SW480 (cell line): ENCODE measurements at regions not wholly inside any gene's neighbourhood (a gene's known extent, or its start where the extent isn't known, plus 50 kb on each side); places are given as distances from the start of the nearest gene placed in this dataset.
A peak's percentile ranks its signal among the peaks of the same experiment; 100 is the strongest.
"Not testable (repeated sequence)": the region's sequence is repeated elsewhere in the genome, so short reads cannot be mapped to it uniquely, and the experiment has no call there.

Experiments
- DNase-seq: peaks from one replicate; pipeline ENCODE4 v3.0.0-alpha.2; 2016; ENCODE audit warnings: low spot score

DNA sequence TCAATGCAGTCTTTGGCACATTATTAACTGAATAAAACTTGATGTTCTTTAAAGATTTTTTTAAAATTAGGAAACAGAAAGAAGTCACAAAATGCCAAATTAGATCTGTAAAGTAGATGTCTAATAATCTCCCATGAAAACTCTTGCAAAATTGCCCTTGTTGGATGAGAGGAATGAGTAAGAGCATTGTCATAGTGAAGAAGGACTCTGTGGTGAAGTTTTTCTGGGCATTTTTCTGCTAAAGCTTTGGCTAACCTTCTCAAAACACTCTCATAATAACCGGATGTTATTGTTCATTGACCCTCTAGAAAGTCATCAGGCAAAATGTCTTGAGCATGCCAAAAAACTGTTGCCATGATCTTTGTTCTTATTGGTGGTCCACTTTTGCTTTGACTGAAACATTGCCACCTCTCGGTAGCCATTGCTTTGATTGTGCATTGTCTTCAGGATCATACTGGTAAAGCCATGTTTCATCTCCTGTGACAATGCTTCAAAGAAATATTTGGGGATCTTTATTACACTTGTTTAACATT lies 549.3 kb downstream of the LIG4 start:
- DNase-seq = no peak

DNA sequence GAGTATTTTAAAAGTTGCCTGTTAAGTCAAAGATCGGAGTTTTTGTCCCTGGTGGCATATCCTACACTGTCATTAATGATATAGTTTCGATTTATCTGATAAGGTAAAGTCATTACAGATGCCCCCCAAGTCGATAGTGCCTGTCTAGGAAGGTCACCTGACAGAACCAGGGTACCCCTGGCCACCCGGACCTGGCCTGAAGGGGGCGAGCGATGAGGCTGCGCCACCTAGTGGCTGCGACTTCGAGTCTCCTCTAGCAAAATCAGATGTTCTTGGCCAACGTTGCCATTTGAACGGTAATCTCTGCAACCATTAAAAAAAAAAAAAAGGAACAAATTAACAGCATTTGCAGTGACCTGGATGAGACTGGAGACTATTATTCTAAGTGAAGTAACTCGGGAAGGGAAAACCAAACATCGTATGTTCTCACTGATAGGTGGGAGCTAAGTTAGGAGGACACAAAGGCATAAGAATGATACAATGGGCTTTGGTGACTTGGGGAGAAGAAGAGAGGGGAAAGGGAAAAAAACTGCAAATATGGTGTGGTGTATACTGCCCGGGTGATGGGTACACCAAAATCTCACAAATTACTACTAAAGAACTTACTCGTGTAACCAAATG lies 565.1 kb downstream of the LIG4 start:
- peak; percentile 18 for DNase-seq

DNA sequence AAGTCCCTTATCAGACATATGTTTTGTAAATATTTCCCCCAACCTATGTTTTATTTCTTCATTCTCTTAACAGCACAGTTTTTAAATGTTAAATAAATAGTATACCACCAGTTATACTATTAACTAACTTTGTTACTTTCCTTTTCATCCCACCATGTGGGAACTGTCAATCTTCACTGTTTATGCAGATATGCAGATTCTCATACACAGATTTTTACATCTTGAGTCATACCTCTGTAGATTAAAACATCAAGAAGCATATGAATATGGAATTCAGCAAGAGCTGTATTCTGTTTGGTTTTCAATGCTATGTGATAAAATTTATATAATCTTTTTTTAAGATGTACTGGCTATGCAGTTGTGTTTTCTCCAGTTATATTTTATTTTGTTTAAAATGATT lies 566.3 kb downstream of the LIG4 start:
- DNase-seq = no peak

DNA sequence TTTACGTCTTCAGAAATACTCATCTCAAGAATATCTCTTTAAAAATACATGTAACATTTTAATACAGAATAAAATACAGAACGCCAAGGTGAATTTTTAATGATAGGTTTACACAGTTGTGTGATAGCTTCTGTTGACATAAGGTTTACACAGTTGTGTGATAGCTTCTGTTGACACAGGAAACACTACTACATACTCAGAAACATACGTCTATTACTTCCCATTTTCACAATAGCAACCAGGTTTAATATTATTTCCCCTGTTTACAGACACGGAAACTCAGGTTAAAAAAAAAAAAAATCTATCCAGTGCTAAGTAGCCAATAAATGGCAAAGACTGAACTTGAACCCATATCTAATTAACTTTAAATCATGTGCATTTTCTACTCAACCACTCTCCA lies 571.2 kb downstream of the LIG4 start:
- no peak for DNase-seq

DNA sequence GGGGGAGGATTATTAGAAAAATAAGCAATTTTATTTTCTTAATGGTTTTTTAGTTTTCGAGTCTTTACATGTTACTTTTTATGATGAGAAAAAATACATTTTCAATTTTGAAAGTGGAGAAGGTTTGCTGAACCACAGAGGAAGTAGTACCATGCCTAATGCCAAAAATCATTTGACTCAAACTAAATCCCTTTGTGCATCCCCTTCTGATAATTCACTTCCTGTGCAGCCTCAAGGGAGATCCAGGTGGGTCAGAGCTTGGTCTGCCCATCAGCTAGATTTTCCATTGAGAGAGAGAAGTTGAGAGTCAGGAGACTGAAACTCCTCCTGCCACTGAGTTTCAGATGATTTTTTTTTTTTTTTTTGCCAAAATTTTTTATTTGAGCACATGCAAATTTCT lies 571.7 kb downstream of the LIG4 start:
- no peak for DNase-seq

DNA sequence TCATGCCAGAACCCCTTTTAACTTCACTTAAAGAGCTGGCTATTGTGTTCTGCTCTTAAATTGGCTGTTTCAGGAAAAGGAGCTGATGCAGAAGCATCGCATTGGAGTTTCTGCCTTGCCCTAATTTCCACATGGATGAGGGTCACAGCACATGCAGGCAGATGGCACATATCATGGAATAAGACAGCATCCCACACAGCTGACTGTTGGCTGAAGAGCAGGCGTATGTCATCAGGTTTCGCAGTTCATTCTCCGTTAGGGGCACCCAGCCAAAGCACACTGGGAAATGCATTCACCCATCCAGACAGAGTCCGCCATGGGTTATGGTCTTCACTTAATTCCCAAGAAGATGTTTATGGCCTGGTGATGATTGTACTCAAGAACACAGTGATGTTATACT lies 572.5 kb downstream of the LIG4 start:
- no peak for DNase-seq

DNA sequence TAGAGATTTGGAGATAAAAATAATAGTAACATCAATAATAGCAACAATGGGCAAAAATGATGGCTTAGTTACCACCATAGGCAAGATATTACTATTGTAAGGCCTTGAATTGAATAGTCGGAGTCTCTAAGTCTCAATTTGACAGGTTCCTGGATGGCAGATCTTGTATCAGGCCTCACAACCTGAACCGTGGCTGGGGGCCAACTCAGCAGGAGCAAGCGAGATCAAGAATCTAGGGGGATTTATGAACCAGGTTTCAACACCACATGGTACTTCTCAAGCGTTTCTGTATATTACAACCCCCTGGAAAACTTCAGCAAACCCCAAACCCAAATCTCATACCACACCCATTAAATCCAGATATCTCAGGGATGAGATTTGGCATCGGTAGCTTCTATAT lies 573.8 kb downstream of the LIG4 start:
- no peak for DNase-seq

DNA sequence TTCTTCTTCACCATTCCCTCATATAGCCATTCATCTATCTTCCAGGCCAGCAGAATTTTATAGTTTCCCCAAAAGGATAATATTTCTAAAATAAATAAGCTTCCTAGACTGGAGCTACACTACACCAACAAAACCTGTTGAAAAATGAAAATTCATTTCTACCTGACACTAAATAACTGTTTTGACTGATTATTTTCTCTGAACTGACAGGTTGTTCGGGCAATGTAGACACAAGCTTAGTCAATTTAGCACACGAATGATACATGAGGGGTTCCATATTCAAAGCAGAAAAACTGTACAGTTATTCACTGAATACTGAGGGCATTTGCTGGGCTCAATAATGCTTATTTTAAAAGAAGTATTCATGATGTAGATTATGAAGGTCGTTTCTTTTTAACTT lies 589.7 kb downstream of the LIG4 start:
- no peak for DNase-seq

DNA sequence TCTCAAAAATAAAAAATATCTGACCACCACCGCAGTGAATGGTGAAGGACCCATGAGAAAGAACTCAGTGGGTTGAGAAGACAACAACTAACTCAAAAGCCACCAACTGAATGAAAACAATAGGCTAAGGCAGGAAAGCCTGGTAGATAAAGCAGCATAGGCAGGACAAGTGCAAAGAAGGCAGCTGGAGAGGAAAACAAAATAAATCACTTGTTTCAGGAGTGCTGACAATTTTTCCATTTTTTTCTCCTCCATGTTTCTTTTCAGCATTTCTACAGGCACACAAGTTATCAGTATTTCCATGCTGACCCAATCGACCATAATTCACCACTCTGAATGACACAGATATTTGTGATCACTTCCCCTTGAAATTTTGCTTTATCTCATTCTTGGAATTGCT lies 597.8 kb downstream of the LIG4 start:
- DNase-seq = no peak

DNA sequence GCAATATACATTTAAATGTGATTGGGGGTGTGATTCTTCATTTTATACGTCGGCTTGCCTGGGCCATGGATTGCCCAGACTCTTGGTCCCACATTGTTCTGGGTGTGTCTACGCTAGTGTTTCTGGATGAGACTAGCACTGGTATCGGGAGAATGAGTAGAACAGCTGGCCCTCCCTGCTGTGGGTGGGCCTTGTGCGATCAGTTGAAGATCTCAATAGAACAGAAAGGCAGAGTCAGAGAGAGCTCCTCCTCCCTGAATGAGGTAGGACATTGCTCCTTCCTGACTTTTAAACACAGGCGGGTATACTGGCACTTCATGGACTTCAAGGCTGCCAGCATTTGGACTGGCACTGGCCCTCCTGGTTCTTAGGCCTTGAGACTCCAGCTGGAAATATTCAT lies 603.0 kb downstream of the LIG4 start:
- DNase-seq = no peak

DNA sequence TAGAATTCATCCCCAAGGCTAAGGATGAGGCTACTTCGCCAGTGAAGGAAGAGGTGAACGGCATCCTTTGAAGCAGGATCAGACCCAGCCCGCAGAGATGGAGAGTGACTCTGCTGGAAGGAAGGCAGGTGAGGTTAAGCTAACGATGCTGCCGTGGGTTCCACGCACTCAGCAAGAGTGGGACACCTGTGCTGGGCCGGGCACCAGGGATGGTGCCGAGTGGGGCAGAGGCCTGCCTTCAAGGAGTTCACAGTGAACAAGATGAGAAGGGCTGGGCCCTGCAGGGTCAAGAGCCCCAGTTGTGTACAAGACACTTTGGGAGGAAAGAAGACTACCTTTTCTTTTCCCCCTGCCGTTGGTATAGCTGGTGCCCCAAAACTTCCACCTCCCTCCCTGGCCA lies 606.6 kb downstream of the LIG4 start:
- DNase-seq = no peak

DNA sequence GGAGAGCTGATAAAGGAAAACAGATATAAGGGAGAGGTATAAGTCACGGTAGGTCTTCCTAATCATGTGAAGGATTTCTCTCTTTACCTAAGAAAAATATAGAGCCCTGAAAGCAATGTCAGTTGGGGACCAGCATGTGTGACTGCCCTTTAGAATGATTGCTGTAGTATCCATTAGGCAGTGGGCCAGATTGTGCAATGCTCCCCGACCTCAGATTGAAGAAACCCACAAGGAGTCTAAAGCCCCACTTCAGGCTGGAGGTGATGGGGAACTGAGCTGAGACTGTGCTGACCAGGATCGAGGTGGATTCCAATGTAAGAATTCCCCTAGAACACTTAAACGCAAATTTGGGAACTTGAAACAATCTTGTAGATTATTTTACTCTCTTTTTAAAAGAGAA lies 614.4 kb downstream of the LIG4 start:
- DNase-seq = no peak

DNA sequence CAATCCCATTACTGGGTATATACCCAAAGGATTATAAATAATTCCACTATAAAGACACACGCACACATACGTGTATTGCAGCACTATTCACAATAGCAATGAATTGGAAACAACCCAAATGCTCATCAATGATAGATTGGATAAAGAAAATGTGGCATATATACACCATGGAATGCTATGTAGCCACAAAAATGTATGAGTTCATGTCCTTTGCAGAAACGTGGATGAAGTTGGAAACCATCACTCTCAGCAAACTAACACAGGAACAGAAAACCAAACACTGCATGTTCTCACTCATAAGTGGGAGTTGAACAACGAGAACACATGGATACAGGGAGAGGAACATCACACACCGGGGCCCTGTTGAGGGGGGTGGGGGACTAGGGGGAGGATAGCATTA lies 619.0 kb downstream of the LIG4 start:
- DNase-seq = not testable (repeated sequence)

DNA sequence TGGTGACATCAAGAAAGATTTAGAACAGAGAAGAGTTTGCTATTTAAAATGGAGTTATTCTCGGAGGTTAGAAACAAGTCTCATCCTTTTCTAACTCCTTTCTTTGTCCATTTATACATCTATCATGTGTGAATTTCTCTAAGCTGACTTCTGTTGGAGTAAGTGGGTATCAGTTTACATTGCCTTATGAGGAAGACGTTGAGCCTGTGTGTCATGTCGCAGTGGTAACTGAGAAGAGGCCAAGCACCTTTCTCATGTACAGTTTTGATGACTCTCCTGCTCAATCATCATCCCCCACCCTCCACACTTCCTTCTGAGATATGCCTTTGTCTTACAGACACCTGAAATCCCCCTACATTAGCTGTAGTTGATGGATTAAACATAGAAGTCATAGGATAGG lies 624.8 kb downstream of the LIG4 start:
- DNase-seq = no peak

DNA sequence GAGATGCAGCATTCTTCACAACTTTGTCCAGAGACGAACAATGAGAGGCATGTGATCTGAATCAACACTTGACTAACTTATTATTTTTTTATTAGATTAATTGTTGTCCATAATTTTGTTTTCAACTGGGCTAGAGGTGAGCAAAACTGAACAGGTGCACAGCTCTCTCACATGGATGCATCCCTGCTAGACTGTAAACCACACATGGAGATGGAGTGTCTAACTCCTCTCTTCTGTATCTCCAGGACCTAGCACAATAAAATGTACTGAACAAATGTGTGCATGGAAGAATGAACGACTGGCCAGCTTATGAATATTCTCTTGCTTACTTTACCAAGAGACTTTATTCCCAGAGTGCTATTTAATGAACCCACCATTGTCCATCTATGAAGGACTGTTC lies 627.7 kb downstream of the LIG4 start:
- no peak for DNase-seq

DNA sequence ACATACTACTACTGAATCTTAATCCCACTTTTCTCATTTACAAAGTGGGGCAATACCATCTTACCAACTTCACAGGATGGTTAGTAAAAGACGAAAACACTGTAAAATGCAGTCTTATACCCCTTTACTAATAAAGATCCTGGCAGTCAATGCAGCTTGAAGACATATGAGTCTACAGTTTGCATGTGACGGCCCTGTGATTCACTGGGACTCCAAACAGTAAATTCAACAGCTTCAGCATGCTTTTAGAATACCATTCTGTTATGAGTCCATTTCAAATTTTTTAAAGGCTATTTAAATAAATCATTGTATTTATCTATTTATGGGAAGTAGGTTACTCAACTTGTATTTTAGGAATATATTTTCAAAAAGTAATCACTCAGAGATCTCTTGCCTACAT lies 629.1 kb downstream of the LIG4 start:
- DNase-seq = no peak

DNA sequence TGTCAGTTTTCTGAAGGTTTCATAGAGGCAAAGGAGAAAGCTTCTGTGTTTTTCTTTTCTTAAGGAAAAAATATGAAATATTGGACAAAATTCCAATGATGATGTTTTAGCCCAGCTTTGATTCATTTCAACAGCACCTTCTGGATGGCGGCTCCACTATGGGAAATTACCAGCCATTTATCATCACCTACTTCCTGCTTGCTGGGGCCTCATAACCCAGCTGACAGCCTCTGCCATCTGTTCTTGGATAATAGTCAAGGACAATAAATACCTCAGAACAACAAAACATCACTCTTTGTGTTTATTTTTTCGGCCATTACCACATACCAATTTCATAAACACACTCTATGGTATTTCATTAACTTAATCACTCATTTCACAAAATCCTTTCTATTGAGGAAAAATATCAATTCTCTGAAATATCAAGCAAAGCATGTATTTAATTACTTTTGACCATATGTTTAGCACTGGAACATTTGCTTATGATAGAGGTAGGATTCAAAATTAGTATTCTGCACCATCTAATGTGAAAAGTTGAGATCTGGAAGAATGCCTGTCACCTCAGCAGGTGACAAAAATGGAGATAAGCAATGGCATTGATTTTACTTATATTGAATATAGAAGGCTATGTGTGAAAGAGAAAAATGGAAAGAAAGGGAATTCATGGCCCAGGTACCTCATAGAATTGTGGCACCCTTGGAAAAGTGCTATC lies 629.7 kb downstream of the LIG4 start:
- DNase-seq = no peak

DNA sequence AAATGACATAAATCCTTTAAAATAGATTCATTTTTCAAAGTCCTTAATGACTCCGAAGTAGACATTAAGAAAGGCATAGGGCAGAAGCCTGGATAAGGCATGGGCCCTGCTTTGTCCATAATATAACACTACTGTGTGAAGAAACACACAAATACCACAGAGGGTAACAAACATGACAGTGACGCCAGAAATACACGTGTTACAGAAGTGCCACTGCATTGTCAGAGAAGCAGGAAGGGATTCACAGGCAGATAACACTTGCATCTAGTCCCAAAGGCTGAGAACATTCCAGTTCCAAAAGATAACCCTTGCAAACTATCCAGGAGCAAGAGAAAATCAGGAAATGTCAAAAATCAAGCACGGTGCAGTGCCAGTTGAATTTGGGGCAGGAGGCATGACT lies 633.2 kb downstream of the LIG4 start:
- no peak for DNase-seq

DNA sequence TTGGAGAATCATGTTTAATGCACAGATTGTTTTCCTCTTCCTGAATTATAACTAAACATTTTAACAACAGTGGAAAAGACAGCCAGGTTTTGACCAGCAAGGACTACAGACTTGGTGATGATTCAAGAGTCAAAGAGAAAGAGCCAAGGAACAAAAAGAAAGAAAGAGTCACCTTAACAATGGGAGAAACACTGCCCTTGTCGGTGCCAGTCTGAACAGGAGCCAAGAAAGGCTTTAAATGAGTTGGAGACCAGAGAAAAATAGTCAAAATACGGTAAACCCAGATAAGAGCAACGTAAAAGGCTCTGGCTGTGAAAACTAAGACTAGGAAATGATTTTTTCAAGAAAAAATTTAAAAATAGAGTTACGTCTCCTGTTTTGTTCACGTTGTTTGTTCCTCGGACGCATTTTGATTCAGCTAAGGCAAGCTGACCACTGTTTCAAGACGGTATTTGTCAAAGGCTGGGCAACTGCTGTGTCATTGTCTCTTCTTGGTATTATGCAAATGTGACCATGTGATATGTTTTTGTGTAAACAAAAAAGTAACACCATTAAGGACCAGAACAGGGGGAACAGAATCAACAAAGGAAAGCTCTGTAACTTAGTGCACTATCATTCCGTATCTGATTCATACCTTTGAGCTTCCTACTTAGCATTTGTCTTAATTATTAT lies 634.5 kb downstream of the LIG4 start:
- DNase-seq = no peak

DNA sequence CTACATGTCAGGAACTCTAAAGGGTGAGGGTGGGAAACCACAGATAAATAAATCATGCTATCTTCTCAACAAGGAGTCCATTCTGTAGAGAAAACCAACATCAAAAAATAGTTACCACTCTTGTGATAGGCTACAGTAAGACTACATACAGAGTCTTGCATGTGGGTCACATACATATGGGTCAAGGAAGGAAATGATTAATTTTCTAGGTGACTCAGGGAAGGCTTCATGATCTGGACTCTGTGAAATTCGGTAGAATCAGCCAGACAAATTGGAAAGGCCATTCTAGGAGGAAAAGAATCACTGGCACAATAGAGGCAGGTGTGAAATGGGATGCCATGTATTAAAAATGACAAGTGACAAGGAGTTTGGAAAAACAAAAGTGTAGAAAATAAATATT lies 638.9 kb downstream of the LIG4 start:
- DNase-seq = no peak

DNA sequence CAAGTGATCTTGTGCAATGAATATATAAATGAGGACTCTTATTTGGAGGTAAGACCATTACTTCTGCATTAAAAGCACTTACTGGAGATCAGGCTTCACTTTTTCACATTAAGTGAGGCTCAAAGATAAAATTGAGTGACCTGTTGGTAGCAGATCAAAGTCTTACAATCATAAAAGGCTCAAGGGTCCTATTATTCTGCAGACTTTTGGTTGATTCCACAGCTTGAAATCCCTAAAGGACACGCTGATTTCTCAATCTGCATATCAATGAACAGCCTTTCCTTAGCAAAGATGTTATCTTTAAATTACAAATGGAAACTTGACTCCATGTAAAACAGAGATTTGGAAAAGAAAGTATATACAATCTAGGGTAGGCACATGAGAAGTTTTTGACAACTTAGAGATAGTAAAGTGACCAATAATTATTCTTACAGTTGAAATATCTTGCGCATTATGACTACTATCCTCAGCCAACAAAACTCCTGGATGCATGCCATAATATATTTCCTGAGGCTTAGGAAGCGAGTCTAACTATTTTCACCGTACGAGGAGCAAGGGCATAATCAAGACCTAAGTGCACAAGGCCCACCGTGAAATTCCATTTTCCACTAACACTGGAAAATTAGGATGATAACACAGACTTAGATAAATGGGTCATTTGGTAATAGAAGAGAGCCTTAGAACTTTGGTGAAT lies 640.7 kb downstream of the LIG4 start:
- no peak for DNase-seq

DNA sequence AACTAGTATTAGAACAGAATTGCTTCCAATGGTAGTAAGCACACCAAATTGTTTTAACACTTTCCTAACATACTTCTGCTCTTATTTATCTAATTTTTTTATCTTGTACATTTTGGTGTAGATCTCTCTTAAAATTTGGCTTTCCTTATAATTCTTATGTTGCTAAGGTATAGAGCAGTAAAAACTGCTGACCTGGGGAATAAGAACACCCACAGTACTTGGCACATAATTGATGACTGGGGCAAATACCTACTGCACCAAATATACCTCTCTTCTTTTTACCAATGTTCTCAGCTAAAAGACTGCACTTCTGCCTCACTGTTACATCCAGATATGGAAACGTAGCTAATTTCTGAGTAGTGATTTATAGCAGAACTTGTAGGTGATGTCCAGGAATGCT lies 642.2 kb downstream of the LIG4 start:
- DNase-seq = no peak

DNA sequence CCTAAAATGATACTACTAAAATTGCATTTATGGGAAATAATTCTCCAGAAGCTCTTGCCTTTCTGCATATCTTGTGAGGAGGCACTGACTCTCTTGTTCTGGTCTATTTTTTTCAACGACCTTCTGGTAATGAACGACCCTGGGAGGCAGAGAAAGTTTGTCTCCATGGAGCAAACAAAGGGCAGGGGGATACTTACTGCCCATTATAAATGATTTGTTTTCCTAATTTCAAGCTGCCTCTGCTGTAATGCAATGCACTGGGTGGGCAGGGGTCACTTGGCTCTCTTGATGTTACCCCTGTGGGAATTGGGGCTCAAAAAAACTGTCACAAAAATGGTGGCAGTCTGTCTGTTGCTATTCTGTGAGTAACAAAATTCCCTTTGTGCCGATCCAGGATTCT lies 643.2 kb downstream of the LIG4 start:
- DNase-seq = no peak
